HepG2 (cell line): ENCODE measurements at regions not wholly inside any gene's neighbourhood (a gene's known extent, or its start where the extent isn't known, plus 50 kb on each side); places are given as distances from the start of the nearest gene placed in this dataset.

Source experiments
- AGO1 ChIP-seq: fragments of 200-400 bp; formaldehyde crosslinking; IDR thresholded peaks from 2 replicates; pipeline ENCODE4 v1.6.1; 2017; ENCODE audit warnings: mild to moderate bottlenecking, low read depth, low read length, moderate library complexity; ENCODE audit not compliant: poor library complexity, severe bottlenecking
- ATRX ChIP-seq: sonication (generic); formaldehyde crosslinking; IDR thresholded peaks from 2 replicates; pipeline ENCODE4 v1.4.0; 2020; ENCODE audit warnings: missing genetic modification reagents, borderline replicate concordance
- CEBPB ChIP-seq: IDR thresholded peaks from 2 replicates; pipeline ENCODE4 v1.6.1; 2011; ENCODE audit warnings: low read depth, low read length, improper control_type of control experiment, borderline replicate concordance
- MAFF ChIP-seq: IDR thresholded peaks from 2 replicates; pipeline ENCODE4 v1.6.1; 2011; ENCODE audit warnings: low read depth, low read length, improper control_type of control experiment
- MAX ChIP-seq: IDR thresholded peaks from 2 replicates; pipeline ENCODE4 v1.6.1; 2012; ENCODE audit warnings: inconsistent platforms
- RAD21 ChIP-seq: fragments of 450-650 bp; formaldehyde crosslinking; IDR thresholded peaks from 2 replicates; pipeline ENCODE4 v1.5.0; 2020; ENCODE audit warnings: mild to moderate bottlenecking
- SMARCC2 ChIP-seq: fragments of 450-650 bp; IDR thresholded peaks from 2 replicates; pipeline ENCODE4 v1.6.1; 2017; ENCODE audit warnings: antibody characterized with exemption, mild to moderate bottlenecking
- ZNF317 ChIP-seq: sonication (generic); formaldehyde crosslinking; IDR thresholded peaks from 2 replicates; pipeline ENCODE4 v1.5.0; 2020; ENCODE audit warnings: mild to moderate bottlenecking, missing genetic modification reagents
- ZNF44 ChIP-seq: sonication (generic); formaldehyde crosslinking; IDR thresholded peaks from 2 replicates; pipeline ENCODE4 v1.5.1; 2020; ENCODE audit warnings: mild to moderate bottlenecking, missing genetic modification reagents
- ZNF598 ChIP-seq: sonication (generic); formaldehyde crosslinking; IDR thresholded peaks from 2 replicates; pipeline ENCODE4 v1.5.1; 2020; ENCODE audit warnings: mild to moderate bottlenecking, missing genetic modification reagents, borderline replicate concordance

- TF ChIP-seq MAX (no peak), RAD21 (CRISPR knock-in tag) (no peak), SMARCC2 (no peak), ZNF317 (CRISPR knock-in tag) (no peak), MAFF (no peak), ATRX (no peak), AGO1 (no peak), ZNF598 (CRISPR knock-in tag) (no peak), ZNF44 (CRISPR knock-in tag) (no peak), CEBPB (no peak)
Measured at GRCh38 chr13:112198396-112199010, 131.6 kb downstream of the SOX1 start.
